AG10803 (cell line): ENCODE measurements at regions not wholly inside any gene's neighbourhood (a gene's known extent, or its start where the extent isn't known, plus 50 kb on each side); places are given as distances from the start of the nearest gene placed in this dataset.
A peak's percentile ranks its signal among the peaks of the same experiment; 100 is the strongest.

Experiments
- DNase-seq: peaks from one replicate; pipeline ENCODE4 v3.0.0; 2010; ENCODE audit warnings: low read depth
- H3K4me3 ChIP-seq: 2 replicates; pipeline ENCODE4 v1.5.1; 2011; ENCODE audit warnings: mild to moderate bottlenecking, low read length, control low read depth
- CTCF ChIP-seq: conservative IDR thresholded peaks from 2 replicates; pipeline ENCODE4 v1.5.1; 2011; ENCODE audit warnings: mild to moderate bottlenecking, low read length, control low read depth, inconsistent platforms

GRCh38 chr17:77615703-77616253 is 342.7 kb upstream of the TNRC6C start:
- no peak for TF ChIP-seq CTCF
- no peak overlapping the region for H3K4me3 ChIP-seq
- peak; percentile 22 for DNase-seq

GRCh38 chr17:77616254-77616731 is 342.2 kb upstream of the TNRC6C start:
- no peak for TF ChIP-seq CTCF
- DNase-seq = peak; percentile 25
- no peak overlapping the region for H3K4me3 ChIP-seq

- no peak for TF ChIP-seq CTCF
- no peak for DNase-seq
Measured at GRCh38 chr17:77617516-77617915, 341.0 kb upstream of the TNRC6C start.

GRCh38 chr17:77618173-77618572 is 340.3 kb upstream of the TNRC6C start:
- H3K4me3 ChIP-seq = no peak overlapping the region
- TF ChIP-seq CTCF = no peak
- no peak for DNase-seq

More at GRCh38 chr17:77617516-77617915, 341.0 kb upstream of the TNRC6C start:
- H3K4me3 ChIP-seq = no peak overlapping the region

GRCh38 chr17:77618731-77619130 is 339.8 kb upstream of the TNRC6C start:
- no peak for TF ChIP-seq CTCF
- no peak overlapping the region for H3K4me3 ChIP-seq
- no peak for DNase-seq

- TF ChIP-seq CTCF = no peak
- DNase-seq = no peak
- H3K4me3 ChIP-seq = no peak overlapping the region
Measured at GRCh38 chr17:77619326-77619725, 339.2 kb upstream of the TNRC6C start.

GRCh38 chr17:77619851-77620250 is 338.7 kb upstream of the TNRC6C start:
- no peak overlapping the region for H3K4me3 ChIP-seq
- no peak for TF ChIP-seq CTCF
- peak; percentile 64 for DNase-seq
